NCI-H446 treated with DMSO at 0.1 percent for 48 hours (cell line): ENCODE measurements at regions not wholly inside any gene's neighbourhood (a gene's known extent, or its start where the extent isn't known, plus 50 kb on each side); places are given as distances from the start of the nearest gene placed in this dataset.
"Not testable (repeated sequence)": the region's sequence is repeated elsewhere in the genome, so short reads cannot be mapped to it uniquely, and the experiment has no call there.

Source experiments
- DNase-seq: peaks from one replicate; lab custom pipeline; 2025; lab: John Stamatoyannopoulos, UW

- no peak for DNase-seq
Observed at GRCh38 chr7:73918926-73919693, 58.2 kb downstream of the TMEM270 start.

DNA sequence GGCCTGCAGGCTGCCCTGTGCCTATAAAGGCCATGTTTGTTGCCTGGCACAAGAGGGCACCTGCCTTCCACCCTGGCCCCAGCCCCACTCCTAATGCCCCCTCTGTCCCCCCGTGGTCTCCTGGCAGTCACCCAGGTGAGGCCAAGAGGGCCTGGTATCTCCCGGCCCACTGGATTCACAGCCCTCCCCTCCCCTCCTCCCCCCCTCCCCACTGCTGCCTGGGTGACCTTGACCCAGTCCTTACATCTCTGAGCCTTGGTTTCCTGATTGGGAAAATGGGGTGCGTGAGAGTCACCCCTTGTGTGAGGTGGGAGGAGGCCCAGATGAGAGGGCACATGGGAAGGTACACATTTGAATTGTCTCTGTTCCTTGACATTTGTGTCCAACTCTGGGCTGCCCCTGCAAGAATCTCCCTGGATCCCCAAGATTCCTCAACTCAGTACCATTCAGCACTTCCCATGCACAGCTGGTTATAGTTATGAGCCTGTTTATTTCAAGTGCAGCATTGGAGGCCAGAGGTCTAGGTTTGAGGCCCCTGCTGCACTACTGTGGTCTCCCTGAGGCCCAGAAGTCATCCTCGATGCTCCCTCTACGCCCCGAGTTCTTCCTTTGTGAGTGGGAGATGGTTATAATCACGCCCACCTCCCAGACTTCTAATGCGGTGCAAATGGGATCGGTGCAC is 58.9 kb downstream of the TMEM270 start:
- no peak for DNase-seq

GRCh38 chr7:73920406-73921134 is 59.6 kb downstream of the TMEM270 start:
- no peak for DNase-seq

- no peak for DNase-seq
Observed at GRCh38 chr7:73921623-73922528, 60.9 kb downstream of the TMEM270 start.

DNA sequence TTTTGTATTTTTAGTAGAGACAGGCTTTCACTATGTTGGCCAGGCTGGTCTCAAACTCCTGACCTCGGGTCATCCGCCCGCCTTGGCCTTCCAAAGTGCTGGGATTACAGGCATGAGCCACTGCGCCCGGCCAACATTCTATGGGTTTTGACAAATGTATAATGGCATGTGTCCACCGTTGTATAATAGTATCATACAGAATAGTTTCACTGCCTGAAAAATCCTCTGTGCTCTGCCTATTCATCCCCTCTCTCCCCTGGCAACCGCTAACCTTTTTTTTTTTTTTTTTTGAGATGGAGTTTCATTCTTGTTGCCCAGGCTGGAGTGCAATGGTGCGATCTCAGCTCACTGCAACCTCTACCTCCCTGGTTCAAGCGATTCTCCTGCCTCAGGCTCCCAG is 67.7 kb downstream of the TMEM270 start:
- DNase-seq: not testable (repeated sequence)

- no peak for DNase-seq
Observed at GRCh38 chr7:73931502-73931901, 70.5 kb downstream of the TMEM270 start.

DNA sequence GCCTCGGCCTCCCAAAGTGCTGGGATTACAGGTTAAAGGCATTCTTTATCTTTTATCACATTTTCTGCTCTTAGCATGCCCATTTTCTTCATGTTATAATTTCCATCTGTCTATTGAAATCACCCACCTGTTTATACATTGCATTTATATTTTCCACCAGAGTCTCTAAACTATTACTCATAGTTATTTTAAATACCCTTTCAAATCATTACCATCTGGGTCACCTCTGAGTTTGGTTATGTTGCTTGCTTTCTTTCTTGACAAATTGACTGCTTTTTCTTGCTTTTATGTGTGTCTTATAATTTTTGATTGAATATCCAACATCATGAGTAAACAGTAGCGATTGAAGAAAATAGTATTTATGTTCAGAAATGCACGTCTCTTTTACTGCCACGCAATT is 71.4 kb downstream of the TMEM270 start:
- no peak for DNase-seq

DNA sequence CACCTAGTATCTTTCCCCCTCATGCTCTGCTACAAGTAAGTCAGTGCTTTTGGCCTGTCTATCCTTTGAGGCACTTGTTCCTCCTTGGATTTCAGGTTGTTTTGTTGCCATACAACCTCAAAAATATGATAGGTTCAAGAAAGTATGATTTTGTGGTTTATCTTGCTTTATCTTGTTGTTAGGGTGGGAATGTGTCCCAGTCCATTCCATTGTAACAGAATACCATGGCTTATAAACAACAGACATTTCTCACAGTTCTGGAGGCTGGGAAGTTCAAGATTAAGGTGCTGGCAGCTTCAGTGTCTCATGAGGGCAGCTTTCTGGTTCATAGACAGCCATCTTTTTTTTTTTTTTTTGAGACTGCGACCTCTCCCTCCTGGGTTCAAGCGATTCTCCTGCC is 72.1 kb downstream of the TMEM270 start:
- no peak for DNase-seq

DNA sequence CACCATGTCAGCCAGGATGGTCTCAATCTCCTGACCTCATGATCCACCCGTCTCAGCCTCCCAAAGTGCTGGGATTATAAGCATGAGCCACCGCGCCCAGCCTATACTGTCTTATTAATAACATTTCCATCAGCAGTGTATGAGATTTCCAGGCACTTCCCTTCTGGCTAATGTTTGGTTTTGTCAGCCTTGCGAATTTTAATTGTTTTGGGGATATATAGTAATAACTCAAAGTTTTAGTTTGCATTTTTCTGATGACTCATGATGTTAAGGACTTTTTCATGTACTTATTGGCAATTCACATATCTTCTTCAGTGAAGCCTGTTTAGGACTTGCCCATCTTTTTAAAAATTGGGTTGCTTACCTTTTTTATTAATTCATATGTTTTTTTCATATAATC is 76.0 kb downstream of the TMEM270 start:
- DNase-seq: no peak

- DNase-seq: peak; percentile 50
Observed at GRCh38 chr7:73937650-73938049, 76.7 kb downstream of the TMEM270 start.

- no peak for DNase-seq
Observed at GRCh38 chr7:73939528-73939927, 78.6 kb downstream of the TMEM270 start.

DNA sequence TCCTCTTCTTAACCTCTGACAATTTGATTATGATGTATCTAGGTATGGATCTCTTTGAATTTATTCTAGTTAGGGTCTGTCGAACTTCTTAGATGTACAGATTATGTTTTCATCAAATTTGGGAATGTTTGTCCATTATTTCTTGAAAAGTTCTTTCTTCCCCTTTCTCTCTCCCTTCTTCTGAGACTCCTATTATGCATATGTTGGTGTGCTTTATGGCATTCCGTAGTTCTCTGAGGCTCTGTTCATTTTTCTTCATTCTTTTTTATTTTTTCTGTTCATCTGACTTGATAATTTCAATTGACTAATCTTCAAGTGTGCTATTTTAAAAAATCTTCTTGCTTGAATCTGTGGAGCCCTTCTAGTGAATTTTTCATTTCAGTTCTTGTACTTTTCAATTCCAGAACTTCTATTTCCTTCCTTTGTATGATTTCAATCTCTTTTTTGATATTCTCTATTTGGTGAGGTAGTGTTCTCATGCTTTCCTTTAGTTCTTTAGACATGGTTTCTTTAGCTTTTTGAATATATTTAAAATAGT is 79.8 kb downstream of the TMEM270 start:
- DNase-seq: no peak

DNA sequence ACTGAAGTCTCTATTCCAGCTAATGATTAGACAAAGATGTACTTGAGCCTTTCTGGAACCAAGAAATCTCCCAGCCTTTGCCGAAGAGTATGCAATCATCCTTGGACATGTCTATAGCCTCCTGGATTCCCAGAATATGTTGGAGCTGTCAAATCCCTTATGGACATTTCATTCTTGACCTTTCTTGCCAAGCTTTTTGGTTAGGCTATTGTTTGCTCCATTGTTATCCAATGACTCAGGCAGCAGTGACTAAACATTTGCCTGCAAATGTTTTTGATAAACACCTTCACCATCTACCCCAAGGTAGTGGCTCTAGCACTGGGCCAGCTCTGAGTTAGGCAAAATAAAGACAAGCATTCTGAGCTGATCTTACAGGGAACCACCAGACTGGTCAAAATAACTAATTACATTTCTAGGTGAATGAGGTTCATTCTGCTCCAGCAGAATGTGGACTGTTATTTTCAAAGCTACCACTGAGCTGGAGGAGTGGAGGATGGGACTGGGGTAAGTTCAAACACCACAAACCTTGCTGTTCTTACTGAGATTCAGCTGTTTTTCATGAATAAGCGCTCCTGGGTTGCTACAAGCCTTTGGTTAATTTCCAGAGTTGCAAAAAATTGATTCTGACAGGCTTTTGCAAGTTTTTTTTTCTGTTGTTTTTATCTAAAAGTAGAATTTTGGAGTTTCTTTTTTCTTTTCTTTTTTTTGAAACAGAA is 81.0 kb downstream of the TMEM270 start:
- DNase-seq: no peak

GRCh38 chr7:73945022-73945421 is 83.0 kb upstream of the ELN start:
- DNase-seq: no peak

- DNase-seq: no peak
Observed at GRCh38 chr7:73948287-73948686, 79.7 kb upstream of the ELN start.

GRCh38 chr7:73952266-73952665 is 75.7 kb upstream of the ELN start:
- no peak for DNase-seq

GRCh38 chr7:73954181-73954580 is 73.8 kb upstream of the ELN start:
- DNase-seq: no peak

DNA sequence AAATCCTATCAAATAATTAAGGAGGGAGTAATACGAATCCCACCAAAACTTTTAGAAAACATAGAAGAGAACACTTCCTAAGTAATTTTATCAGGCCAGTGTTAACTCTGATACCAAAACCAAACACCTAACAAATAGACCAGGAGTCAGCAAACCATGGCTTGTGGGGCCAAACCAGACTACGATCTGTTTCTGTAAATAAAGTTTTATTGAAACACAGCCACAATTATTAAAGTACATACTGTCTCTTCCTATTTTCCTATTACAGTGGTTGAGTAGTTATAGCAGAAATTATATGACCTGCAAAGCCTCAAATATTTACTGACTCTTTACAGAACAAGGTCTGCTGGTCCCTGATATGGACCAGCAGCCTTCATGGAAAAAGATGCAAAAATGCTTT is 73.1 kb upstream of the ELN start:
- DNase-seq: no peak

- DNase-seq: no peak
Observed at GRCh38 chr7:73960548-73960947, 67.4 kb upstream of the ELN start.

GRCh38 chr7:73961991-73962390 is 66.0 kb upstream of the ELN start:
- DNase-seq: not testable (repeated sequence)

GRCh38 chr7:73963252-73963822 is 64.6 kb upstream of the ELN start:
- DNase-seq: no peak
